OCI-LY1 (cell line): ENCODE measurements at regions not wholly inside any gene's neighbourhood (a gene's known extent, or its start where the extent isn't known, plus 50 kb on each side); places are given as distances from the start of the nearest gene placed in this dataset.

Source experiments
- H2AFZ ChIP-seq: fragments of 200-600 bp; sonication (generic), shearing (Covaris generic); 2 replicates; pipeline ENCODE4 v1.6.0; 2014; ENCODE audit warnings: antibody characterized with exemption, mild to moderate bottlenecking, low read length
- H3F3A ChIP-seq: fragments of 200-600 bp; sonication (generic), shearing (Covaris generic); 2 replicates; pipeline ENCODE4 v1.6.0; 2014; ENCODE audit warnings: mild to moderate bottlenecking, antibody characterized with exemption, low read length, moderate library complexity; ENCODE audit not compliant: insufficient read depth
- H3K27ac ChIP-seq: fragments of 200-600 bp; sonication (generic); 2 replicates; pipeline ENCODE4 v1.5.1; 2014; ENCODE audit warnings: low read length, mixed run types, mild to moderate bottlenecking, low read depth; ENCODE audit not compliant: poor library complexity, severe bottlenecking
- H3K27me3 ChIP-seq: fragments of 200-600 bp; sonication (generic); 2 replicates; pipeline ENCODE4 v1.6.0; 2014; ENCODE audit warnings: antibody characterized with exemption, mild to moderate bottlenecking, low read length, moderate library complexity; ENCODE audit not compliant: insufficient read depth
- H3K36me3 ChIP-seq: fragments of 200-600 bp; sonication (generic); 2 replicates; pipeline ENCODE4 v1.6.1; 2014; ENCODE audit warnings: mild to moderate bottlenecking, antibody characterized with exemption, low read length, moderate library complexity, mixed read lengths; ENCODE audit not compliant: insufficient read depth
- H3K4me1 ChIP-seq: fragments of 200-600 bp; sonication (generic); 2 replicates; pipeline ENCODE4 v1.5.1; 2014; ENCODE audit warnings: mild to moderate bottlenecking, low read length, moderate library complexity; ENCODE audit not compliant: insufficient read depth, severe bottlenecking
- H3K4me2 ChIP-seq: fragments of 200-600 bp; sonication (generic), shearing (Covaris generic); 2 replicates; pipeline ENCODE4 v1.6.1; 2014; ENCODE audit warnings: low read length
- H3K4me3 ChIP-seq: fragments of 200-600 bp; sonication (generic); 2 replicates; pipeline ENCODE4 v1.5.1; 2014; ENCODE audit warnings: low read length, low read depth, mild to moderate bottlenecking, mixed read lengths; ENCODE audit not compliant: poor library complexity, severe bottlenecking
- H3K79me2 ChIP-seq: fragments of 200-600 bp; shearing (Covaris generic); 2 replicates; pipeline ENCODE4 v1.6.1; 2016; ENCODE audit warnings: mixed run types, low read length, mixed read lengths; ENCODE audit not compliant: insufficient read depth
- H3K9ac ChIP-seq: fragments of 200-600 bp; sonication (generic), shearing (Covaris generic); 2 replicates; pipeline ENCODE4 v1.6.1; 2014; ENCODE audit warnings: mild to moderate bottlenecking, low read length, mixed read lengths
- H3K9me2 ChIP-seq: fragments of 200-600 bp; sonication (generic), shearing (Covaris generic); 2 replicates; pipeline ENCODE4 v1.6.1; 2014; ENCODE audit warnings: low read depth, mild to moderate bottlenecking, low read length, mixed read lengths
- H3K9me3 ChIP-seq: fragments of 200-600 bp; shearing (Covaris generic); 2 replicates; pipeline ENCODE4 v1.6.1; 2014; ENCODE audit warnings: low read length, mixed read lengths
- H4K20me1 ChIP-seq: fragments of 200-600 bp; sonication (generic), shearing (Covaris generic); 2 replicates; pipeline ENCODE4 v1.6.0; 2016; ENCODE audit warnings: mild to moderate bottlenecking, low read length; ENCODE audit not compliant: insufficient read depth
- CTCF ChIP-seq: fragments of 200-600 bp; sonication (generic), shearing (Covaris generic); IDR thresholded peaks from 2 replicates; pipeline ENCODE4 v1.5.1; 2017; ENCODE audit warnings: mild to moderate bottlenecking, antibody characterized with exemption, low read length, moderate library complexity, mixed read lengths
- EZH2 ChIP-seq: fragments of 200-600 bp; sonication (generic), shearing (Covaris generic); IDR thresholded peaks from 2 replicates; pipeline ENCODE4 v1.8.0; 2017; ENCODE audit warnings: borderline replicate concordance, mixed run types, mild to moderate bottlenecking, antibody characterized with exemption, low read length, moderate library complexity, mixed read lengths

DNA sequence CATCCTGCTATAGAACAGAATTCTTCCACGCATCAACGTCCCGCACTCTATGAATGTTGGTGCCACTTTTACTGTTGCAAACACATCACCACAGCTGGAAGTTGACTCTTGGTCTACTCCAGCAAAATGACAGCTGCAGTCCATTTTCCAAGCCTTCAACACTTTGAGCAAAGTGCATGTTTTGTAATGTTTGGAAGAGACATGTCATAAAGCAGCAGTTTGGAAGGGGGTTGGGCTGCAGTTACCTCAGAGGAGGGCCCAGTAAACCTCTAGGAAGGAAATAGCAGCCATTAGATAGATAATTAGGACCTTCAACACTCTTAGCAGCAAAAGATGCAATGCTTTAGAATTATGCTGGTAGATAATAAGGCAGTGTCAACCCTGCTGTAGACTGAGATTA lies 323.6 kb downstream of the TDRD3 start:
- no peak overlapping the region for H3K4me3 ChIP-seq
- H3K27ac ChIP-seq, result no peak overlapping the region
- no peaks in the 10 kb centered on the region for H4K20me1 ChIP-seq
- TF ChIP-seq EZH2 (no peak), CTCF (no peak)
- H3K27me3 ChIP-seq, result no peaks in the 10 kb centered on the region
- H3K79me2 ChIP-seq, result no peaks in the 10 kb centered on the region
- H2AFZ ChIP-seq, result no peak overlapping the region
- H3K9me3 ChIP-seq, result no peaks in the 10 kb centered on the region
- H3K9ac ChIP-seq, result no peak overlapping the region
- H3K9me2 ChIP-seq, result no peaks in the 10 kb centered on the region
- H3K36me3 ChIP-seq, result no peaks in the 10 kb centered on the region
- no peaks in the 10 kb centered on the region for H3K4me1 ChIP-seq
- H3F3A ChIP-seq, result no peaks in the 10 kb centered on the region
- H3K4me2 ChIP-seq, result no peak overlapping the region

DNA sequence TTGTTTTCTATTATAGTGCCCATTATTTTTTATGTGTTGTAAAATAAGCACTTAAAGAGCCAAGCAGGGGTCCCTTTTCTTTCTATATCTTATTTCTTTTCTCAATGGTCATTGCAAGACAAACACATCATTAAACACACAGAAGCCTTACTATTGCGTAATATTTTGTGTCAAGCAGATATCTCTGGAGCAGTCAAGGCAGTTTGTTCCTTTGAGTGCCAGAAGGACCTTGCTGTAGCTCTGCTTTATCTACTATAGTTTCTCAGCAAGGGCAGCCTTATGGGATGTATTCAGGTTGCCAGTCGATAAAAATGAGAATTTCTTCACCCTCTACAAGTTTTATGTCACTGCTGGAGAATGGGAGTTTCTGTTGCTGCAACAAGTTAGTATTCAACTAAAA lies 319.3 kb downstream of the TDRD3 start:
- H3K9me3 ChIP-seq, result no peaks in the 10 kb centered on the region
- H3K79me2 ChIP-seq, result no peaks in the 10 kb centered on the region
- H3K36me3 ChIP-seq, result no peaks in the 10 kb centered on the region
- H3K27me3 ChIP-seq, result no peaks in the 10 kb centered on the region
- no peaks in the 10 kb centered on the region for H4K20me1 ChIP-seq
- H3K4me3 ChIP-seq, result no peak overlapping the region
- no peaks in the 10 kb centered on the region for H3F3A ChIP-seq
- no peaks in the 10 kb centered on the region for H3K9me2 ChIP-seq
- H3K27ac ChIP-seq, result no peak overlapping the region
- no peak overlapping the region for H3K4me2 ChIP-seq
- H3K4me1 ChIP-seq, result no peaks in the 10 kb centered on the region
- H3K9ac ChIP-seq, result no peak overlapping the region
- TF ChIP-seq EZH2 (no peak), CTCF (no peak)
- no peak overlapping the region for H2AFZ ChIP-seq

GRCh38 chr13:60707878-60708277 lies 310.9 kb downstream of the TDRD3 start:
- H3K79me2 ChIP-seq, result no peaks in the 10 kb centered on the region
- H3K4me2 ChIP-seq, result no peak overlapping the region
- no peaks in the 10 kb centered on the region for H3F3A ChIP-seq
- no peak overlapping the region for H3K4me3 ChIP-seq
- H3K27ac ChIP-seq, result no peak overlapping the region
- TF ChIP-seq CTCF, result no peak
- H3K9me3 ChIP-seq, result no peaks in the 10 kb centered on the region
- H3K36me3 ChIP-seq, result no peaks in the 10 kb centered on the region
- no peaks in the 10 kb centered on the region for H3K27me3 ChIP-seq
- H3K4me1 ChIP-seq, result no peaks in the 10 kb centered on the region
- H4K20me1 ChIP-seq, result no peaks in the 10 kb centered on the region
- H3K9me2 ChIP-seq, result no peaks in the 10 kb centered on the region
- no peak overlapping the region for H3K9ac ChIP-seq
- H2AFZ ChIP-seq, result no peak overlapping the region
